Omental fat pad (tissue), 3 donors: ENCODE measurements at regions not wholly inside any gene's neighbourhood (a gene's known extent, or its start where the extent isn't known, plus 50 kb on each side); places are given as distances from the start of the nearest gene placed in this dataset. TPM values are rescaled to one million over a fixed set of nuclear protein-coding genes. Genes with fewer than 3 reads are reported as not detected.

ENCODE experiments used
- ATAC-seq: fragments of 150-250 bp; one replicate; pipeline ENCODE4 v1.9.1; 2016; ENCODE audit warnings: mild to moderate bottlenecking, moderate library complexity; ENCODE audit not compliant: low FRiP score
- DNase-seq: peaks from one replicate; pipeline ENCODE4 v3.0.0-alpha.2; 2019; ENCODE audit warnings: low spot score
- small RNA-seq: library from RNA; depleted of rRNA; stranded (forward); fragments of <200 nt; gene quantifications from one replicate; pipeline ENCODE3, GENCODE V24; 2016
- TF ChIP-seq, protein P1 (sequence below), 3 donors: fragments of 450-650 bp; IDR thresholded peaks; one replicate each; pipeline ENCODE4 v1.5.1; 2016 to 2017; ENCODE audit warnings: antibody characterized with exemption in 3 of 3, mild to moderate bottlenecking in 3 of 3, moderate library complexity in 2 of 3

- DNase-seq: no peak
- no peak for ATAC-seq
- TF ChIP-seq, protein P1, sequence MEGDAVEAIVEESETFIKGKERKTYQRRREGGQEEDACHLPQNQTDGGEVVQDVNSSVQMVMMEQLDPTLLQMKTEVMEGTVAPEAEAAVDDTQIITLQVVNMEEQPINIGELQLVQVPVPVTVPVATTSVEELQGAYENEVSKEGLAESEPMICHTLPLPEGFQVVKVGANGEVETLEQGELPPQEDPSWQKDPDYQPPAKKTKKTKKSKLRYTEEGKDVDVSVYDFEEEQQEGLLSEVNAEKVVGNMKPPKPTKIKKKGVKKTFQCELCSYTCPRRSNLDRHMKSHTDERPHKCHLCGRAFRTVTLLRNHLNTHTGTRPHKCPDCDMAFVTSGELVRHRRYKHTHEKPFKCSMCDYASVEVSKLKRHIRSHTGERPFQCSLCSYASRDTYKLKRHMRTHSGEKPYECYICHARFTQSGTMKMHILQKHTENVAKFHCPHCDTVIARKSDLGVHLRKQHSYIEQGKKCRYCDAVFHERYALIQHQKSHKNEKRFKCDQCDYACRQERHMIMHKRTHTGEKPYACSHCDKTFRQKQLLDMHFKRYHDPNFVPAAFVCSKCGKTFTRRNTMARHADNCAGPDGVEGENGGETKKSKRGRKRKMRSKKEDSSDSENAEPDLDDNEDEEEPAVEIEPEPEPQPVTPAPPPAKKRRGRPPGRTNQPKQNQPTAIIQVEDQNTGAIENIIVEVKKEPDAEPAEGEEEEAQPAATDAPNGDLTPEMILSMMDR (IDR thresholded peaks at IDR 0.05): no peak
Observed at GRCh38 chr4:151811403-151811802, 50.6 kb upstream of the GATB start.

Small RNA genes lying in the stretch of these regions (small RNA-seq; reads per million reads assigned to genes)
- gene RN7SL446P (not detected), gene RNA5SP169 (not detected)
